Activated CD8-positive, alpha-beta memory T cell treated with anti-CD3 and anti-CD28 coated beads for 24 hours (primary cell): ENCODE measurements at regions not wholly inside any gene's neighbourhood (a gene's known extent, or its start where the extent isn't known, plus 50 kb on each side); places are given as distances from the start of the nearest gene placed in this dataset.
"Not testable (repeated sequence)": the region's sequence is repeated elsewhere in the genome, so short reads cannot be mapped to it uniquely, and the experiment has no call there.

ENCODE experiments used
- DNase-seq: peaks from one replicate; pipeline ENCODE4 v3.0.0-alpha.2; 2020

- no peak for DNase-seq
These were observed 207.5 kb downstream of the SLITRK5 start for GRCh38 chr13:87878706-87879105.

- DNase-seq = no peak
These were observed 213.7 kb downstream of the SLITRK5 start for GRCh38 chr13:87884884-87885283.

- DNase-seq = no peak
These were observed 216.4 kb downstream of the SLITRK5 start for GRCh38 chr13:87887459-87888123.

- no peak for DNase-seq
These were observed 218.1 kb downstream of the SLITRK5 start for GRCh38 chr13:87889254-87889653.

GRCh38 chr13:87893186-87893585 lies 222.0 kb downstream of the SLITRK5 start:
- DNase-seq = no peak

GRCh38 chr13:87894059-87894458 lies 222.9 kb downstream of the SLITRK5 start:
- no peak for DNase-seq

GRCh38 chr13:87903553-87903952 lies 232.4 kb downstream of the SLITRK5 start:
- no peak for DNase-seq

- DNase-seq = no peak
These were observed 235.2 kb downstream of the SLITRK5 start for GRCh38 chr13:87906411-87906810.

GRCh38 chr13:87907202-87907601 lies 236.0 kb downstream of the SLITRK5 start:
- DNase-seq = no peak

GRCh38 chr13:87919956-87920355 lies 248.8 kb downstream of the SLITRK5 start:
- no peak for DNase-seq

- no peak for DNase-seq
These were observed 252.6 kb downstream of the SLITRK5 start for GRCh38 chr13:87923753-87924152.

- DNase-seq = no peak
These were observed 253.8 kb downstream of the SLITRK5 start for GRCh38 chr13:87925006-87925405.

- no peak for DNase-seq
These were observed 269.6 kb downstream of the SLITRK5 start for GRCh38 chr13:87940776-87941175.

GRCh38 chr13:87941226-87941625 lies 270.1 kb downstream of the SLITRK5 start:
- no peak for DNase-seq

GRCh38 chr13:87942205-87942604 lies 271.0 kb downstream of the SLITRK5 start:
- DNase-seq = no peak

GRCh38 chr13:87944038-87944437 lies 272.9 kb downstream of the SLITRK5 start:
- no peak for DNase-seq

GRCh38 chr13:87952377-87952776 lies 281.2 kb downstream of the SLITRK5 start:
- no peak for DNase-seq

- DNase-seq = no peak
These were observed 282.2 kb downstream of the SLITRK5 start for GRCh38 chr13:87953381-87953780.

GRCh38 chr13:87954091-87954490 lies 282.9 kb downstream of the SLITRK5 start:
- DNase-seq = no peak

- DNase-seq = no peak
These were observed 290.4 kb downstream of the SLITRK5 start for GRCh38 chr13:87961546-87961945.

GRCh38 chr13:87972568-87972967 lies 301.4 kb downstream of the SLITRK5 start:
- no peak for DNase-seq

GRCh38 chr13:87975035-87975434 lies 303.9 kb downstream of the SLITRK5 start:
- no peak for DNase-seq

GRCh38 chr13:87976650-87977049 lies 305.5 kb downstream of the SLITRK5 start:
- DNase-seq = not testable (repeated sequence)

- no peak for DNase-seq
These were observed 310.2 kb downstream of the SLITRK5 start for GRCh38 chr13:87981416-87981815.

GRCh38 chr13:87982400-87982799 lies 311.2 kb downstream of the SLITRK5 start:
- no peak for DNase-seq
